C4-2B (cell line): ENCODE measurements at regions not wholly inside any gene's neighbourhood (a gene's known extent, or its start where the extent isn't known, plus 50 kb on each side); places are given as distances from the start of the nearest gene placed in this dataset.

ENCODE experiments used
- H3K27ac ChIP-seq: fragments of 450-650 bp; 2 replicates; pipeline ENCODE4 v1.5.1; 2017
- ZFX ChIP-seq: fragments of 450-650 bp; IDR thresholded peaks from 2 replicates; pipeline ENCODE4 v1.6.1; 2017
- TF ChIP-seq, protein P1 (sequence below): fragments of 450-650 bp; conservative IDR thresholded peaks from 2 replicates; pipeline ENCODE4 v1.5.1; 2017; ENCODE audit warnings: mild to moderate bottlenecking

DNA sequence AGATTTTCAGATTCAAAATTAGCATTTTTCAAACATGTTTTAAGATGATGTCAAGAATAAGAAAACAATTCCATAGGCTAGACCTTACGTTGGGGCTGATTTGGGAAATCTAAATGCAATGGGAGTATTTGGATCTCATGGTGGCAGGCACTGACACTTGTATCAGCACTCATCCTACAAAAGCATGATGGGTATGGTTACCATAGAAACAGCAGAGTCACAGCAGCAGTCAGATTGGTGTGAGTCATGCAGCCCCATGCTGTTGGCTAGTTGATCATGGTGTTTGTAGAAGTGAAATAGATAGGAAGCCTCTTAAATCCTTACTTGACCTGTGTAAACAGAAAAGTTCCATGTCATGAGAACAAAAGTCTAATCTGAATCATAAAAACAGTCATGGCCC is 1637.3 kb upstream of the PABPC4L start:
- TF ChIP-seq, protein P1, sequence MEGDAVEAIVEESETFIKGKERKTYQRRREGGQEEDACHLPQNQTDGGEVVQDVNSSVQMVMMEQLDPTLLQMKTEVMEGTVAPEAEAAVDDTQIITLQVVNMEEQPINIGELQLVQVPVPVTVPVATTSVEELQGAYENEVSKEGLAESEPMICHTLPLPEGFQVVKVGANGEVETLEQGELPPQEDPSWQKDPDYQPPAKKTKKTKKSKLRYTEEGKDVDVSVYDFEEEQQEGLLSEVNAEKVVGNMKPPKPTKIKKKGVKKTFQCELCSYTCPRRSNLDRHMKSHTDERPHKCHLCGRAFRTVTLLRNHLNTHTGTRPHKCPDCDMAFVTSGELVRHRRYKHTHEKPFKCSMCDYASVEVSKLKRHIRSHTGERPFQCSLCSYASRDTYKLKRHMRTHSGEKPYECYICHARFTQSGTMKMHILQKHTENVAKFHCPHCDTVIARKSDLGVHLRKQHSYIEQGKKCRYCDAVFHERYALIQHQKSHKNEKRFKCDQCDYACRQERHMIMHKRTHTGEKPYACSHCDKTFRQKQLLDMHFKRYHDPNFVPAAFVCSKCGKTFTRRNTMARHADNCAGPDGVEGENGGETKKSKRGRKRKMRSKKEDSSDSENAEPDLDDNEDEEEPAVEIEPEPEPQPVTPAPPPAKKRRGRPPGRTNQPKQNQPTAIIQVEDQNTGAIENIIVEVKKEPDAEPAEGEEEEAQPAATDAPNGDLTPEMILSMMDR = no peak
- no peak for TF ChIP-seq ZFX
- no peak overlapping the region for H3K27ac ChIP-seq

DNA sequence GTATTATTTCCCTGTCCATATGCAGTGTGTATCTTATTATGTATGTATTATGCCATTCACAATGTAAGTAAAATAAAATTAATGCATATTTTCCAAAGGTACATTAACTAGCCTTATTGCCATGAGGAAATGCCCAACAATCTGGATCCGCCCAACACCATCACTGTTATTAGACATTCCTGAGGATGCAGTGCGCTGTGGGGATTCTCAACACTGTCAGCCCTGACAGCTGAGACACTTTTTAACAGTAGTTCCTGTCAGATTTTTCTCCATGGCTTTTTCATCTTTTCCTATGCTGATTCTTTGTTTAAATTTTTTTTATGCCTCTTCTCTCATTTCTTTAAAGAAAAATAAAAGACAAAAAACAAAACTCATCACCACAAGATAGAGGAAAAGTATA is 1632.9 kb upstream of the PABPC4L start:
- no peak for TF ChIP-seq ZFX
- TF ChIP-seq, protein P1 = no peak
- H3K27ac ChIP-seq = no peak overlapping the region

DNA sequence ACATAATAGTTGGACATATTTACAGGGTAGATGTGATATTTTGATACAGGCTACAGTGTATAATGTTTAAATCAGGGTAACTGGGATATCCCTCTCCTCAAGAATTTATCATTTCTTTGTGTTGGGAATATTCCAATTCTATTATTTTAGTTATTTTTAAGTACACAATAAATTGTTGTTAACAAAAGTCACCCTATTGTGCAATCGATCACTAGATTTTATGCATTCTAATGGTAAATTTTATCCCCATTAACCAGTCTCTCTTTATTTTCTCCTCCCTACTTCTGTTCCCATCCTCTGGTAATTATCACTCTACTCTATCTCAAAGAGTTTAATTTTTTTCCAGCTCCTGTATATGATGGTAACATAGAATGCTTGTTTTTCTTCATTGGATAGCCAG is 1631.9 kb upstream of the PABPC4L start:
- no peak for TF ChIP-seq ZFX
- TF ChIP-seq, protein P1 = no peak
- no peak overlapping the region for H3K27ac ChIP-seq

DNA sequence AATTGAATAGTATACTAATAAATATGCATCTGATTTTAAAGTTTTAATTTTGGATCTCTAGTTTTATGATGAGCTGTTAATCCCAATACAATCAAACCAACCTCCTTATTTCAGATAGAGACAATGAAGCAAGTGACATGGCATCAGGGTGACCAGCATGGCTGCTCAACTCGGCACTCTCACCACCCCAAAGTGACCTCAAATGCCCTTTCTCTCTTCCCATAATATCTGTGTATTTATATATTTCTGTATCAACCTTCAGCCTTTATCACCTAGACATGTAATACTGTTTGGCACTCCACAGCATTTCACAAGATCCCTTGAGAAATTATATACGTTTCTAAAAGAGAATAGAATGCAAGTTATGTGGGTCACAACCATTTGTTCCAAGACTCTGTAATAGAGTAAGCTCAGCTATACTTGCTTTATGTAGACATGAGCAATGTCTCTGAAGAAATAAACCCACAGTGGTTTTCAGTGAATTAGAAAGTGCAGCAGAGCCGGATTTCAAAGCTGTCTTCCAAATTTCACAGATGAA is 1623.2 kb upstream of the PABPC4L start:
- TF ChIP-seq, protein P1 = no peak
- no peak for TF ChIP-seq ZFX

DNA sequence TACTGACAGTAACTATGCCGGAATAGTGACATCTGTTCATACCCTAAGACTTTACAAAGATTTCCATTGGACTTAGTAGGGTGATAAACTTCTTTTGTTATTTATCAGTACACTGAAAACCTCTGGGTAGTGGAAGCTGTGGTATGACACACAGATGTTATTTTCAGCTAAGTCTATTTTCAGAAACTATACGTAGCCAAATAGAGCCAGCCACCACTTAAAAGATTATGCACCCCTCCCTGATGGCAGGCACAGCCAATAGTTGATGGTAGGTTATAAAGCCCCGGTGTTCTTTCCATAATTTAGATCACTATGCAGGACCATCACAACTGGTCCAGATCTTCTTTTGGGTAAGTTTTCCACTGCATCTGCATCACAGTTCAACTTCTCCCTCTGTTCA is 1603.2 kb upstream of the PABPC4L start:
- H3K27ac ChIP-seq = no peak overlapping the region
- TF ChIP-seq, protein P1 = no peak
- no peak for TF ChIP-seq ZFX

More for the DNA sequence above, 1623.2 kb upstream of the PABPC4L start:
- no peak overlapping the region for H3K27ac ChIP-seq

DNA sequence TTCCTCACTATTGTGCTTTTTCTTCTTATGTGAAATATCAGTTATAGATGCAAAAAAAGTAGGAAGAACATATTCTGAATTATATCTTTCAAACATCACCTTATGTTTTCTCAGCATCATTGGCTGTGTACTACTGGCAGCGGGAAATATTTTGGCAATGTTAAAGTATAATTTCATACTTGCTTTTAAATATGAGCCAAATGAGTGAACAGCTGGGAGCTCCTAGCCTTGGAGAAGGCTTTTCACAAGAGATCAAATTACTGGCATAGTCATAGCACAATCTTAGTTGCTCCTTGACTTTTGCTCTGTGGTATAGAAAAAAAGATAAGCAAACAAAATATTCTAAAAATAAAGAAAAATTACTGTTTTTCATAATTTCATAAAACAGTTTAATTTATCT is 1575.8 kb upstream of the PABPC4L start:
- TF ChIP-seq, protein P1 = no peak
- no peak for TF ChIP-seq ZFX
- H3K27ac ChIP-seq = no peak overlapping the region

DNA sequence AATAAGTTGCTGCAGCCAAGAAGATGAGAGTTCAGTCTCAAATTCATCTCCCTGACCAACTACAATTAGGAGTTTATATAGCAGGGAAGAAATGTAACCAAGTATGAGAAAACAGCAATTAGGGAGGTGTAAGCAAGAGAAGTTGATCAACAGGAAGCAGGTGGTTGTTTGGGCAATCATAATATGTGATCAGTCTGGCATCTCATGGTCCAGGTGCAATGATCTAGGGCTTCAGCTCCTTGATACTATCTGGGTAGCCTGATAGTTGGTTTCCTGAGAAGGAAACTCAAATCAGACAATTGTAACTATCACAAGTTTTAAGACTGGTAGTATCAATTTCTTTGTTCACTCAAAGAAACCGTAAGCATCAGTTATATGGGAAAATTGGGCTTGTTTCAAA is 1574.3 kb upstream of the PABPC4L start:
- TF ChIP-seq, protein P1 = no peak
- no peak for TF ChIP-seq ZFX

More for the DNA sequence above, 1574.3 kb upstream of the PABPC4L start:
- H3K27ac ChIP-seq = no peak overlapping the region
